NCI-H2107 treated with DMSO at 0.1 percent for 48 hours (cell line): ENCODE measurements at regions not wholly inside any gene's neighbourhood (a gene's known extent, or its start where the extent isn't known, plus 50 kb on each side); places are given as distances from the start of the nearest gene placed in this dataset.

Source experiments
- DNase-seq: peaks from one replicate; lab custom pipeline; 2025; ENCODE audit not compliant: unreplicated experiment; lab: John Stamatoyannopoulos, UW

DNA sequence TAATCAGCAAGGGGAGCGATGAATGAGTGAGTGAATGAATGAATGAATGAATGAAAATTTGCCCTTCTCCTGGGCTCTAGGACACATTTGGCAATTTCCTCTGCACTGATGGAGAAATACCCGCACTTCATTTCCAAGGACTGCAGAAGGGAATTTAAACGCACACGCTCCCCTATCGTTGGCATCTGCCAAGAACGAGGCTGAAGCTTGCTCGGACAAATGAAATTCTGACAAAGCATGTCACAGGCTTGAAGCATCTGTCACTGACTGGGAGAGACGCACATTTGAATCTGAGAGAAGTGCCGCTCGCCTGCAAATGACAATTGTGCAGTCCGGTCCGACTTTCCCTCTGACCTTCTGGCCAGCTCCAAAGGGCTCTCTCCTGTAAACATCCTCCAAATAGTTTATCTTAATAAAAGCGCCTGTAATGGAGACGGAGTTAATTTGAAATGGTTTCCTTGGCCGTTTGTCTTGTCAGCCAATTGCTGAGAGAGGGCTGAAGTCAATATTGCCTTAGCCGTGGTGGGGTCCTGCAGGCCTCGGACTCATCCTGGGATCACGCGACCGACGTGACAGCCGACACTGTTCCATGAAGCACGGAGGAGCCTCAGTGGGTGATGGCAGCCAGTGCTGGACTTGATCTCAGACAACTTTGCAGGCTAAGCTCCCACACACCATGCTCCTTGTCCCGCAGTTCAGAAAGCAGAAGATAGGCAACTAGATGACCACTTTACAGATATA, 260.7 kb downstream of the MN1 start:
- DNase-seq: no peak

- peak; percentile 16 for DNase-seq
These were observed 259.7 kb downstream of the MN1 start for GRCh38 chr22:27541836-27542235.

DNA sequence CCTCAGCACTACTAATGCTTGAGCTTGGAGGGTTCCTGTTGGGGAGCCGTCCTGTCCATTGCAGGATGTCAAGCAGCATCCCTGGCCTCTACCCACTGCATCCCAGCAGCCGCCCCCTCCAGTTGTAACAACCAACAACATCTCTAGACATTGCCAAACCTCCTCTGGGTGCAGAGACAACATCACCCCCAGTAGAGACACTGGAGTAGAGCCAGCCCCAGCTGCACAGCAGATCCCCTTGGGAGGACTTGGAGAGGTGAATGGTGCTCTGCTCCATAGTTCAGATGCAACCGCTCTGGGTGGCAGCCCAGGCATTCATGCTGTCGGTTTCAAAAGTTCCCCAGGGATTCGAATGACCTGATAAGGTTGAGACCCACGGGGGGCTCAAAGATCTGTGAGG, 259.0 kb downstream of the MN1 start:
- DNase-seq: peak; percentile 9

DNA sequence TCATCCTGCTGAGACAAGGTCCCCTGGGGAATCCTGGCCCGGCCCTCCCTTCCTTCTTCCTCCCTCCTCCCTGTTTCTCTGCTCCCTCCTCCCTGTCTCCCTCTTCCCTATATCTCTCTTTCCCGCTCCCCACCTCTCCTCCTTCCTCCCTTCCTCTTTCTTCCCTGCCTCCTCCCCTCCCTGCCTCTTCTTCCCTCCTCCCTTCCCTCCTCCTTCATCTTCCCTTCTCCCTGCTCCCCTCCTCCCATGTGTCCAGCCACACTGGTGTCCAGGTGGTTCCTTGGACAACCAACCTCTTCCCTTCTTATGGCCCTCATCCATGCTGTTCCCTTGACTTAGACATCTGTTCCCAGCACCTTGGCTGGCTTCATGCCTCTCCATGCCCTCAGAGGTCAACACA, 258.1 kb downstream of the MN1 start:
- no peak for DNase-seq

GRCh38 chr22:27545085-27545484, 256.5 kb downstream of the MN1 start:
- no peak for DNase-seq

DNA sequence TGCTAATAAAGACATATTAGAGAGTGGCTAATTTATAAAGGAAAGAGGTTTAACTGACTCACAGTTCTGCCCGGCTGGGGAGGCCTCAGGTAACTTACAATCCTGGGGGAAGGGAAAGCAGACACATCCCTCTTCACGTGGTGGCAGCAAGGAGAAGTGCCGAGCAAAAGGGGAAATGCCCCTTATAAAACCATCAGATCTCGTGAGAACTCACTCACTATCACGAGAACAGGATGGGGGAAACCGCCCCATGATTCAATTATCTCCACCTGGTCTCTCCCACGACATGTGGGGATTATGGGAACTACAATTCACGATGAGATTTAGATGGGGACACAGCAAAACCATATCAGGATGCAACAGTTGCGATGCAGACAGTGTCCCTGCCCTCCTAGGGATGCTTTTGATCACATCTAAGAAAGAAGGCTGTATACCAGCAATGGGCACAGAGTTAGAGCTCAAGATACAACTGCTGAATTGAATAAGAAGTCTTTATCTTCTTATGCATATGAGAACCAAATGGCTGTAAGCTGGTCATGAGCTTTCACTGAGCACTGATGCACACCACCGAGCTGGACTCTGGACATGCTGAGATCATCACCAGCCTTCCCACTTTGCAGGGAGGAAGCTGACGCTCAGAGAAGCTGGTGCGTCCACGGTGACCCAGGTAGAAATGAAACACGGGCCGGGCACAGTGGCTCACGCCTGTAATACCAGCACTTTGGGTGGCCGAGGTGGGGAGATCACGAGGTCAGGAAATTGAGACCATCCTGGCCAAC, 255.2 kb downstream of the MN1 start:
- no peak for DNase-seq

DNA sequence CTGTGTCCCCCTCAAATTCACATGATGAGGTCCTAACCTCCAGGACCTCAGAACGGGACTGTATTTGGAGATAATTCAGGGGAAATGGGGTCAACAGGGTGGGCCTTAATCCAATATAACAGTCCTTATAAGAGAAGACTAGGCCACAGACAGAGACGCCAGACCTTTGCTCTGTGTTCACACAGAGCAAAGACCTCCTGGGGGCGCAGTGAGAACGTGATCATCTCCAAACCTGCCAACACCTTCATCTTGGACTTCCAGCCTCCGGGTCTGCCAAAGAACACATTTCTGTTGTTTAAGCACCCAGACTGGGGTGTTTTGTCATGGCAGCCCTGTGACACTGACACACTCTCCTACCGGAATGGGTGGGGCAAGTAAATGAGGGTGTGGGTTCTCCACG, 250.2 kb downstream of the MN1 start:
- DNase-seq: no peak

DNA sequence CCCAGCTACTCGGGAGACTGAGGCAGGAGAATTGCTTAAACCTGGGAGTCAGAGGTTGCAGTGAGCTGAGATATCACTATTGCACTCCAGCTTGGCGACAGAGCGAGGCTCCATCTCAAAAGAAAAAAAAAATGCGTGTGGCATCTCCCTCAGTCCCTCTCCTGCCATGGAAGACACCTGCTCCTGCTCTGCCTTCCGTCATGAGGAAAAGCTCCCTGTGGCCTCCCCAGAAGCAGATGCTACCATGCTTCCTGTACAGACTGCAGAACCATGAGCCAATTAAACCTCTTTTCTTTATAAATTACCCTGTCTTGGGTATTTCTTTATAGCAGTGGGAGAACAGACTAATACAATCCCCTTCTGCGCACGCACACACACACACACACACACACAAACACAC, 249.4 kb downstream of the MN1 start:
- DNase-seq: no peak

DNA sequence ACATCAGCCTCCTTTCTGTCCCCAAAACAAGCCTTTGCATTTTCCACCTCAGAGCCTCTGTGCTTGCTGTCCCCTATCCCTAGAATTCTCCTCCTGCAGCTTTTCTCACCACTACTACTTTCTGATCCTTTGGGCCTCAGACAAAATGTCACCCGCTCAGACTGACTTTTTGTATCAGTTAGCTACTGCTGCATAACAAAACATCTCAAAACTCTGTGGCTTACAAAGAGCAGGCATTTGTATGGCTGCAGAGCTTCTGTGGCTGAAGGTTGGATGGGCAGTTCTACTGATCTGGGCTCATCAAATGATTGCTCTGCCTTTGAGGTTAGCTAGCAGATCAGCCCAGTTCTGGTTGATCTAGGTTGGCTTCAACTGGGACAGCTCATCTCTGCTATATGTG, 248.7 kb downstream of the MN1 start:
- no peak for DNase-seq

DNA sequence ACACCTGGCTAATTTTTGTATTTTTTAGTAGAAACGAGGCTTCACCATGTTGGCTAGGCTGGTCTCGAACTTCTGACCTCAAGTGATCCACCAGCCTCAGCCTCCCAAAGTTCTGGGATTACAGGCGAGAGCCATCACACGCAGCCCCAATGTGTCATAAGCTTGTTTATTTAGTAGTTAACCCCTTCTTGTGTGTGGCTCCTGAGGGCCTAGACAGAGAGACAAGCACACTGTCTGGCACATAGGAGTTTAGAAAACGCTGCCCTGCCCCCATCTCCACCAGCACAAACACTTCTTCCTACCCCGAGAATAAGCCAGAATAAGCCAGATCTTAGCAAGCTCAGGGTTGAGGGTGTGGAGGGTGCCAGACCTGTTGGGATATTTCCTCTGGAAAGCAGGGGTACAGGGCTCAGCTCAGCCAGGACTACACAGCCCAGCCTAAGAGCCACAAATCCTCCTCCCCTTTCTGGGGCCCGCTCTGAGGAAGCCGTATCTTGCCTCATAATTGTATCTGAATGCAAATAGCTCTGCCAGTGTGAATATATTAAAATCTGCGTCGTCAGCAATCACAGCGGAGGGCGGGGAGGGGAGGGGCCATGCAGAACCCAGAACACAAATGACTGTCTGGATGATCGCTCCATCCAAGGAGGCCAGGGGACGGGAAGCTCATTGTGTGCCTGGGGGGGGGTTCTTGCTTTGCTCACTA, 247.3 kb downstream of the MN1 start:
- DNase-seq: no peak

- no peak for DNase-seq
These were observed 246.6 kb downstream of the MN1 start for GRCh38 chr22:27554841-27555456.

DNA sequence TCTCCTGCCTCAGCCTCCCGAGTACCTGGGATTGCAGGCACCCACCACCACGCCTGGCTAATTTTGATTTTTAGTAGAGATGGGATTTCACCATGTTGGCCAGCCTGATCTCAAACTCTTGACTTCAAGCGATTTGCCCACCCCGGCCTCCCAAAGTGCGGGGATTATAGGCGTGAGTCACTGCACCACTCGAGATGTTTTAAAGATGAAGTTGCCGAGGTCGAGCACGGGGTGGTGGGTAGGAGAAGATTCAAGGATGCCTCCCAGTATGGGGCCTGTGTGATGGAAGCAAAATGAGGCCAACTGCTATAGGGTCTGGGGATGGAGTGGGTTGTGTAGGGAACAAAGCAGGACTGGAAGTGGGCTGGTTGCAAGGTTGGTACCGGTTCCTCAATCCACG, 245.2 kb downstream of the MN1 start:
- no peak for DNase-seq

DNA sequence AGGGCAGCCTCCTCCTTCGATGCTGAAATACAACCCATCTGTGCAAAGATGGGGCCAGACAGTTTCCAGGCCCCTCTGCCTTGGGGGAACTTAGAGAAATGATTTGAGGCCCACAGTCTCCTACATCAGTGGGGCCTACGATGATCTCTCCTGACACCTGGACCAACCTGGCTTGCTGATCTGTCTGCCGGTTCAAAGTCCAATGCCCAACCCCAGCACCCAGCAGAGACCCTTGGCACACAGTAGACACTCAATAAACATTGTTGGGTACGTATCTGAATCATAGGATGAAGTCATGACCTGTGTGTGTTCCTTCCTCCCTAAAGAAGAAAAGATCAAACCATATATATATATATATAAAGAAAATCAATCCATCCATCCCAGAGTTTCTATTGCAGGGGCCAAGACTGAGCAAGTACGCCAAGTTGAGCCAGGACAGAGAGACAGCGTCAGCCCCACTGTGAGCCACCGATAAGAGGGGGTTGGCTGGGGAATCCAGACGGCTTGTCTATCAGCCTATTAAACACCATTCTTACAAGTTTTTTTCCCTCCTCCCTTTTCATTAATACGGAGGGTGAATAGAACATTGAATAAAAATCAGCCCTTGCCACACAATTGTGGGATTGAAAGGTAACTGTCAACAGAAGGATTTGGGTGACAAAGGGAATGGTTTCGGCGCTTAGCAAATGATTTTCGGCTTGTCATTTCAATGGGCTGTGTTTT, 244.1 kb downstream of the MN1 start:
- no peak for DNase-seq

DNA sequence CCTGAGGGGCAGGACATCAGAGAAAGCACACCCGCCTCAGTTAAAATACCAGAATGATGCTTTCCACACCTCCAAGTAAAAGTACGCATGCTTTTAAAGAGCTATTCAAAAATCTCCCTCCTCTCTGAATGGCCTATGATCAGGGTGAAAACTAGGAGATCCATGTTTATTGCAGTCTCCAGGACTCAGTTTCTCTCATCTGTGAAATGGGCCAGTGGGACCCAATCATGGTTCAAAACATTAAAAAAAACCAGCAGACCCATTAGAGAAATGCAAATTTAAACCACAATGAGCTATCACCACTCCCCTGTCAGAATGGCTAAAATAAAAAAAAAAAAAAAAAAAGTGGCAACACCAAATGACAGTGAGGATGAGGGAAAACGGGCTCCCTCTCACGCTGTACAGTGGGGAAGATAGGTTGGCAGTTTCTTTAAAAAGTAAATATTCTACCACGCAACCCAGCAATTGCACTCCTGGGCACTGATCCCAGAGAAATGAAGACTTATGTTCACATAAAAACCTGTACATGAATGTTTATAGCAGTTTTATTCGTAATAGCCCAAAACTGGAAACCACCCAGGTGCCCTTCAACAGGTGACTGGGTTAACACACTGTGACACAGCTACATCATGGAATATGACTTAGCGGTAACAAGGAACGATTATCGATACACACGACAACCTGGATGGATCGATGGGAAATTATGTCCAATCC, 242.7 kb downstream of the MN1 start:
- no peak for DNase-seq

DNA sequence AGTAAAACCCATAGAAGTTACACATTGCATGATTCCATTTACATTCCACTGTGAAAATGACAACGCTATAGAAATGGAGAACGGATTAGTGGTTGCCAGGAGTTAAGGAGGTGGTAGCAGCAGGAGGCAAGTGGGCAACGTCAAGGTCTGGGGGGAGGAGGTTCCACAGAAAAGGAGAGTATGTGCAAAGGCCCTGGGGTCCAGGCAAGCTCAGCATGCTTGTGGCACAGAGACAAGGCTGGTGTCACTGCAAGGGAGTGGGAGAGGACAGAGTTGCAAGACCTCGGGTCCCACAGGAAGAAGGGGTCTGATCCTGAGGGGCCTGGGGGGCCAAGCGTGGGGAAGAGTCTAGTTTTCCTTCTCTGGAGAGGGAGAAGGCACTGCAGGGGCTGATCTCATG, 240.8 kb downstream of the MN1 start:
- no peak for DNase-seq

- no peak for DNase-seq
These were observed 240.2 kb downstream of the MN1 start for GRCh38 chr22:27561286-27561904.

- no peak for DNase-seq
These were observed 236.8 kb downstream of the MN1 start for GRCh38 chr22:27564806-27565205.

GRCh38 chr22:27566602-27567001, 235.0 kb downstream of the MN1 start:
- no peak for DNase-seq

DNA sequence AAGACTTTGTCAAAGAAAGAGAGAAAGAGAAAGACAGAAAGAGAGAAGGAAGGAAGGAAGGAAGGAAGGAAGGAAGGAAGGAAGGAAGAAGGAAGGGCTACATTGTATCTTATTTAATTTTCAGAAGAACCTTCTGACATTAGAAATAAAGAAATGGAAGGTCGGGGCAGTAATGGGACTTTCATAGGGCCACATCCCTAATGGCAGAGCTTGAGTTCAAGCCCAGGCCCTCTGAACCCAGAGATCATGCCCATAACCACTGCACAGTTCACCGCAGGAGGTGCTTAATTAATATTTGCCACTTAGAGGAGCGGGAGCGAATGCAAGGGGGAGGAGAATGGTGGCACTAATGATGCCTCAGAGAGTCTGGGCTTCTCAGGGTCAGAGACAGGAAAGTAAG, 233.3 kb downstream of the MN1 start:
- DNase-seq: no peak
